ENCODE measurements at regions not wholly inside any gene's neighbourhood (a gene's known extent, or its start where the extent isn't known, plus 50 kb on each side); places are given as distances from the start of the nearest gene placed in this dataset.
"Not testable (repeated sequence)": the region's sequence is repeated elsewhere in the genome, so short reads cannot be mapped to it uniquely, and the experiment has no call there.

- Histone ChIP-seq H3K27me3 (no peaks in the 10 kb centered on the region), H3K36me3 (no peaks in the 10 kb centered on the region), H3K9me3 (no peaks in the 10 kb centered on the region), H3K27ac (no peak overlapping the region), H3K4me3 (no peak overlapping the region), H3K4me1 (no peaks in the 10 kb centered on the region)
- DNase-seq (ENCODE audit: low spot score in 2 of 2), result no peak
- no peak for TF ChIP-seq POLR2A (IDR thresholded peaks at IDR 0.05)
- no peak for TF ChIP-seq CTCF (IDR thresholded peaks at IDR 0.05)
- TF ChIP-seq POLR2AphosphoS5 (IDR thresholded peaks at IDR 0.05), result no peak
- intact Hi-C loops (cut with DNase I; ENCODE audit: low total_unique reads), result no loop called here
Observed at GRCh38 chr3:177262396-177262795, 65.1 kb upstream of the TBL1XR1 start.

- no peaks in the 10 kb centered on the region for H3K36me3 ChIP-seq
- intact Hi-C loops (cut with DNase I; ENCODE audit: low total_unique reads), result no loop called here
- DNase-seq (ENCODE audit: low spot score in 2 of 2), result no peak
- no peak overlapping the region for H3K4me3 ChIP-seq
- no peaks in the 10 kb centered on the region for H3K9me3 ChIP-seq
- TF ChIP-seq POLR2AphosphoS5 (IDR thresholded peaks at IDR 0.05) (no peak), POLR2A (IDR thresholded peaks at IDR 0.05) (no peak), CTCF (IDR thresholded peaks at IDR 0.05) (no peak)
- no peak overlapping the region for H3K27ac ChIP-seq
- H3K27me3 ChIP-seq, result no peaks in the 10 kb centered on the region
- H3K4me1 ChIP-seq, result no peaks in the 10 kb centered on the region
Observed at GRCh38 chr3:177263615-177264368, 66.5 kb upstream of the TBL1XR1 start.

GRCh38 chr3:177271811-177272501, 74.7 kb upstream of the TBL1XR1 start:
- intact Hi-C loops (cut with DNase I; ENCODE audit: low total_unique reads); H3K4me1 ChIP-seq; H3K27me3 ChIP-seq; DNase-seq (ENCODE audit: low spot score in 2 of 2); H3K36me3 ChIP-seq; H3K9me3 ChIP-seq; H3K4me3 ChIP-seq; H3K27ac ChIP-seq: not testable (repeated sequence)

GRCh38 chr3:177278016-177278415, 80.7 kb upstream of the TBL1XR1 start:
- no peak for DNase-seq (ENCODE audit: low spot score in 2 of 2)

GRCh38 chr3:177279118-177279815, 82.0 kb upstream of the TBL1XR1 start:
- H3K27ac ChIP-seq, result no peak overlapping the region
- no peaks in the 10 kb centered on the region for H3K4me1 ChIP-seq
- no peak for TF ChIP-seq CTCF (IDR thresholded peaks at IDR 0.05)
- no peak for TF ChIP-seq POLR2AphosphoS5 (IDR thresholded peaks at IDR 0.05)
- no peaks in the 10 kb centered on the region for H3K27me3 ChIP-seq
- DNase-seq (ENCODE audit: low spot score in 2 of 2), result no peak
- no peak overlapping the region for H3K4me3 ChIP-seq
- no peaks in the 10 kb centered on the region for H3K9me3 ChIP-seq
- no peaks in the 10 kb centered on the region for H3K36me3 ChIP-seq
- intact Hi-C loops (cut with DNase I; ENCODE audit: low total_unique reads), result no loop called here

More at GRCh38 chr3:177278016-177278415, 80.7 kb upstream of the TBL1XR1 start:
- Histone ChIP-seq H3K36me3 (no peaks in the 10 kb centered on the region), H3K27ac (no peak overlapping the region), H3K9me3 (no peaks in the 10 kb centered on the region), H3K4me1 (no peaks in the 10 kb centered on the region), H3K4me3 (no peak overlapping the region), H3K27me3 (no peaks in the 10 kb centered on the region)
- intact Hi-C loops (cut with DNase I; ENCODE audit: low total_unique reads), result no loop called here
- TF ChIP-seq CTCF (IDR thresholded peaks at IDR 0.05) (no peak), POLR2A (IDR thresholded peaks at IDR 0.05) (no peak), POLR2AphosphoS5 (IDR thresholded peaks at IDR 0.05) (no peak)

Data from breast epithelium (tissue), 4 donors.